Progenitor cell of endocrine pancreas (in vitro differentiated cells): ENCODE measurements at regions not wholly inside any gene's neighbourhood (a gene's known extent, or its start where the extent isn't known, plus 50 kb on each side); places are given as distances from the start of the nearest gene placed in this dataset.

Source experiments
- DNase-seq: peaks from one replicate; pipeline ENCODE4 v3.0.0; 2021; ENCODE audit warnings: low spot score; ENCODE audit not compliant: unreplicated experiment
- H3K27ac Mint-ChIP-seq: 2 replicates; pipeline ENCODE4 v1.8.0; 2021; ENCODE audit warnings: mild to moderate bottlenecking, moderate library complexity, mixed read lengths
- H3K27me3 Mint-ChIP-seq: 2 replicates; pipeline ENCODE4 v1.8.0; 2021; ENCODE audit warnings: mixed read lengths
- H3K36me3 Mint-ChIP-seq: 2 replicates; pipeline ENCODE4 v1.8.0; 2022; ENCODE audit warnings: mixed read lengths; ENCODE audit not compliant: insufficient read depth
- H3K4me1 Mint-ChIP-seq: 2 replicates; pipeline ENCODE4 v1.8.0; 2021; ENCODE audit warnings: low read depth, mixed read lengths
- H3K4me3 Mint-ChIP-seq: 2 replicates; pipeline ENCODE4 v1.8.0; 2021; ENCODE audit warnings: low read depth, mild to moderate bottlenecking, moderate library complexity, mixed read lengths
- H3K9me3 Mint-ChIP-seq: 2 replicates; pipeline ENCODE4 v1.8.0; 2021; ENCODE audit warnings: low read depth, mixed read lengths
- CTCF ChIP-seq: fragments of 200-600 bp; sonication (generic); IDR thresholded peaks from one replicate; pipeline ENCODE4 v1.5.0; 2021; ENCODE audit warnings: antibody characterized with exemption, mild to moderate bottlenecking; ENCODE audit not compliant: unreplicated experiment

GRCh38 chr11:45075519-45075918 is 70.9 kb upstream of the PRDM11 start:
- H3K9me3 Mint-ChIP-seq, result no peaks in the 10 kb centered on the region
- no peak overlapping the region for H3K4me3 Mint-ChIP-seq
- no peaks in the 10 kb centered on the region for H3K36me3 Mint-ChIP-seq
- peaks cover 37% of the 10 kb centered on the region for H3K27me3 Mint-ChIP-seq
- no peak for DNase-seq
- H3K4me1 Mint-ChIP-seq, result no peaks in the 10 kb centered on the region
- H3K27ac Mint-ChIP-seq, result no peak overlapping the region
- no peak for TF ChIP-seq CTCF

- Mint-ChIP-seq H3K36me3 (no peaks in the 10 kb centered on the region), H3K27ac (no peak overlapping the region), H3K4me1 (no peaks in the 10 kb centered on the region), H3K9me3 (no peaks in the 10 kb centered on the region), H3K27me3 (peaks cover 37% of the 10 kb centered on the region), H3K4me3 (no peak overlapping the region)
- no peak for DNase-seq
- no peak for TF ChIP-seq CTCF
Observed at GRCh38 chr11:45075952-45076351, 70.5 kb upstream of the PRDM11 start.

GRCh38 chr11:45076761-45077160 is 69.7 kb upstream of the PRDM11 start:
- H3K4me3 Mint-ChIP-seq, result no peak overlapping the region
- TF ChIP-seq CTCF, result no peak
- H3K4me1 Mint-ChIP-seq, result no peaks in the 10 kb centered on the region
- H3K36me3 Mint-ChIP-seq, result no peaks in the 10 kb centered on the region
- no peaks in the 10 kb centered on the region for H3K9me3 Mint-ChIP-seq
- DNase-seq, result no peak
- H3K27ac Mint-ChIP-seq, result no peak overlapping the region
- peaks cover 36% of the 10 kb centered on the region for H3K27me3 Mint-ChIP-seq

- no peak for DNase-seq
- Mint-ChIP-seq H3K27me3 (peaks cover 36% of the 10 kb centered on the region), H3K9me3 (peaks cover 3% of the 10 kb centered on the region), H3K4me1 (peaks cover 5% of the 10 kb centered on the region), H3K36me3 (no peaks in the 10 kb centered on the region), H3K4me3 (no peak overlapping the region), H3K27ac (no peak overlapping the region)
- TF ChIP-seq CTCF, result no peak
Observed at GRCh38 chr11:45078236-45079074, 68.0 kb upstream of the PRDM11 start.

- Mint-ChIP-seq H3K27ac (no peak overlapping the region), H3K4me1 (peaks cover 5% of the 10 kb centered on the region)
Observed at GRCh38 chr11:45079075-45079444, 67.4 kb upstream of the PRDM11 start.

More at GRCh38 chr11:45079075-45079444, 67.4 kb upstream of the PRDM11 start:
- Mint-ChIP-seq H3K9me3 (peaks cover 3% of the 10 kb centered on the region), H3K27me3 (peaks cover 41% of the 10 kb centered on the region), H3K36me3 (no peaks in the 10 kb centered on the region), H3K4me3 (no peak overlapping the region)
- DNase-seq, result no peak
- no peak for TF ChIP-seq CTCF
